ENCODE measurements at regions not wholly inside any gene's neighbourhood (a gene's known extent, or its start where the extent isn't known, plus 50 kb on each side); places are given as distances from the start of the nearest gene placed in this dataset.
A peak's percentile ranks its signal among the peaks of the same experiment; 100 is the strongest.

DNA sequence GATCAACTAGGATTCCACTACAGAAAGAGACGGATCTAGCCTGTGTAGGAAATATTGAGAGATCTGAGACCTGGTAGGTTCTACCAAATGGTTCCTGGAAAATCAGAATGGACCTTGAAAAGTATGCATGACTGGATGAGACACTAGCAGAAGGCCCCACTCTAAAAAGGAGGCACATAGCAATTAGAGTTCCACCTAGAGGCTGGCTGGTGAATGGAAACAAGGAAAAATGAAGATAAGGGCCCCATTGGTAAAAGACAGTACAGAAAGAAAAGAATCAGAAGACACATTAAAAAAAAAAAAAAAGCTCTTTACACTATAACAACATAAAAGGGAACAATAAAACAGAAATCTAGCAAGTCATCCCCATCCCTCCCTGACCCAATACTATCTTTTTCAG, 518.5 kb downstream of the NR2F1-AS1 start:
- no peak for DNase-seq (ENCODE audit: low read depth, low spot score)

- DNase-seq (ENCODE audit: low read depth, low spot score), result peak; percentile 10
These were observed 522.7 kb downstream of the NR2F1-AS1 start for GRCh38 chr5:93058309-93058708.

GRCh38 chr5:93057311-93057710, 523.7 kb downstream of the NR2F1-AS1 start:
- DNase-seq (ENCODE audit: low read depth, low spot score), result no peak

DNA sequence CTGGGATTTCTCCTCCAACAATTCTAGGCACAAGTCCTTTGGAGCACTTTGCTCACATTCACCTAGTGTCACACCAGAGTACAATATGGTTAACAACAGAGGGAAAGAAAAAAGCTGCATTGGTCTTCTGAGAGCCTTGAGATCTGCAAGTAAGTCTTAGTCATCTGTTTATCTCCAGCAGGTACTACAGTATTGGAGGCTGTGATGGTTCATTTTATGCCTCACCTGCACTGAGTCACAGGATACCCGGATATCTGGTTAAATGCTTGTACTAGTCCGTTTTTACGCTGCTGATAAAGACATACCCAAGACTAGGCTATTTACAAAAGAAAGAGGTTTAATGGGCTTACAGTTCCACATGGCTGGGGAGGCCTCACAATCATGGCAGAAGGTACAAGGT, 525.0 kb downstream of the NR2F1-AS1 start:
- no peak for DNase-seq (ENCODE audit: low read depth, low spot score)

DNA sequence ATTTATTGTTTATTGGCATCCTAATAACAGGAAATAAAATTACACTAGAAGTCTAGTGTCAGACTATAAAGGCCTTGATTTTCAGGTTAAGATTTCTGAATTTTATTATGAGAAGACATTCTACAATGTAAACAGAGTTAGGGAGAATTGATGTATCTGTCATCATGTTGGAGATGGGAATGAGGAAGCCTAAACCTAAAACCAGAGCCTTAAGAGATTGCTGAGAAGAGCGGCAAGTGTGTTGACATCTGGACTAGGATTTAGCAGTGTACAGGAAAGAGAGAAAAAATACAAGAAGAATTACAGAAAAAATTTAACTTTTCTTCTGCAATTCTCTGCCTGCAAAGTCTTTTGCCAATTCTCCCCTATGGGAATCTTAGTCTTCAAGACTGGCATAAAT, 525.5 kb downstream of the NR2F1-AS1 start:
- DNase-seq (ENCODE audit: low read depth, low spot score), result no peak

GRCh38 chr5:93054424-93055163, 526.4 kb downstream of the NR2F1-AS1 start:
- DNase-seq (ENCODE audit: low read depth, low spot score), result no peak

- peak; percentile 32 for DNase-seq (ENCODE audit: low read depth, low spot score)
These were observed 527.2 kb downstream of the NR2F1-AS1 start for GRCh38 chr5:93053825-93054224.

- no peak for DNase-seq (ENCODE audit: low read depth, low spot score)
These were observed 532.2 kb downstream of the NR2F1-AS1 start for GRCh38 chr5:93048858-93049257.

DNA sequence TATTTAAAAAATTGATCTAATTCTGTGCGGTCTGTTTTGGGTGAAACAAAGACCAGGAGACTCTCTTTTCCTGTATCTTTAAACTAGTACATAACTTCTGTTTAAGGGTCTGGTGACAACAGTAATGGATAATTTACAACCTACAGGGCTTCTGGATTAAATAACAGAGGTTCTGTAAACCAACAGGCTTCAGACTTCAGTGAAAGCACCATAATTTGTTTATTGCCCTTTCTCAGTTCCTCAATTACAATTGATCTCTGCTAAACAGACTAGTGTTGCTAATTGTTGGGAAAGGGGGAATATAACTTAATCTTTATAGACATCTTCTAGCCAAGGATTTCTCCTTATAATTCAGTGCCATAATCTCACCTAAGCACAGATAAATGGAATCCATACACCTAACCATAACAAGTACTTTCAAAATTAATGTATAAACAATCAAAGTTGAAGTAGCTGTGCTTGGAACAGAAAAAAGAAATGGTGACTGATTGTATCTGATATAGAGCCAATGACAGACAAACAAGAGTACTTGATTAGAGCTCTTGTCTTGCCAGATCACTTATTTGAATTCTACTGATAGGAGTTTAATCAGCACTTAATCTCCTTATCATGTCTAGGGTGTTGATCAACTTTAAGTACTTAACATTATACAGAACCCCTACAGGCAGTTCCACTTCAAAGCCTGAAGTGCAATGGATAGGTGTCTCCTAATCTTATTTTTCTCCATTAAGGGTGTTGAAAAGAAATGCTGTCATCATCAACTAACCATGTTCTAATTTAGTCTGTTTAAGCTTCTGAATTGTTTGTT, 536.0 kb downstream of the NR2F1-AS1 start:
- no peak for DNase-seq (ENCODE audit: low read depth, low spot score)

- DNase-seq (ENCODE audit: low read depth, low spot score), result no peak
These were observed 541.1 kb downstream of the NR2F1-AS1 start for GRCh38 chr5:93039888-93040287.

- DNase-seq (ENCODE audit: low read depth, low spot score), result no peak
These were observed 546.1 kb downstream of the NR2F1-AS1 start for GRCh38 chr5:93034621-93035590.

- no peak for DNase-seq (ENCODE audit: low read depth, low spot score)
These were observed 558.1 kb downstream of the NR2F1-AS1 start for GRCh38 chr5:93022796-93023447.

DNA sequence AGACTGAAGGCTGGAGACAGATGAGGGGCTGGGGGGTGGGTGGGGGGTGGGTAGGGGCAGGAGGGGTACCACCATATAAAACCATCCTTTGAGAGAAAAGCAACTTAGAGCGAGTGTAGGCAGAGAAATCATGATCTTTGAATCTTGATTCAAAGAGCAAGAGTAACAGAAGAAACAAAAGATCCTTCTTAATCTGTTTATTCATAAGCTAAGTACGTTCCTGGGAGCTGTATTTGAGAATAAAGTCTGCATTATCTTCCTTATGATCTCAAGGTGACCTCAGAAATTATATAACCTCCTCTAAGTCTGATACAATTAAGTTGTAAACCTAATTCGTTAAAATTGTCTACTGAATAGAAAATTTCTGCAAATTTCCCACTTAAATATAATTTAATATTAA, 558.8 kb downstream of the NR2F1-AS1 start:
- DNase-seq (ENCODE audit: low read depth, low spot score), result no peak

- DNase-seq (ENCODE audit: low read depth, low spot score), result no peak
These were observed 561.1 kb downstream of the NR2F1-AS1 start for GRCh38 chr5:93019896-93020295.

DNA sequence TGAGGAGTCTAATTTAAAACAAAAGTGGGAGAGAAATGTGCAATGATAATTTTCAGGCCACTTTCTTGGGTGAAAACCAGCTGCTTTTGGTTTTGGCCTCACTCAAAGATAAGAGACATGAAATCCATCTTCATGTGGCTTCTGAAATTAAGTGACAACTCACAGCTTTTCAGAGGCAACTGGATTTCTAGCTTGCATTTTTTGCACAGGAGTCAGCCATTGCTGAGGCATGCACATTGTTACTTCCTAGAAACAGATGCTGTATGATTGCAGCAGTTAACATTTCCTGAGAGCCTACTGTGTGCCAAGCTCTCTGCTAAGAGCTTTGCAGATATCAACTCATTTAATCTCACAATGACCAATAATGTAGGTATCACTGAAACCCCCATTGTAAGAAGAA, 562.6 kb downstream of the NR2F1-AS1 start:
- DNase-seq (ENCODE audit: low read depth, low spot score), result no peak

- peak; percentile 26 for DNase-seq (ENCODE audit: low read depth, low spot score)
These were observed 563.2 kb downstream of the NR2F1-AS1 start for GRCh38 chr5:93017849-93018248.

DNA sequence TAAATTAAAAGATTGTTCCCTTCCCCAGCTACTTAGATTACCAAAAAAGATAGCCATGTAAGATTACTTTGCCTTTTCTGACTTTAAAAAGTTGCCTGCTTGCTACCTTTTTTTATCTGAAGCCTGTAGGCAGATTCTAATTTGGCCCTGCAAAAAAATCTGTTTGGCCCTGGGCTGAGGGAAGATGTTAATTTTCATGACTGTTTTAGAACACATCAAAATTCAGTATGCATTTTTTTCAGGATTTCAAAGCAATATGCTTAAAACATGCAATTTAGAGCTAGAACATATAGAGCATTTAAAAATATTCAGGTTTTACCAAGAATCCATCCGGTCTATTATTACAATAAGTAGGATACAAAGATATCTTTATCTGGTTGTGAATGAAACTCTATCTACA, 563.6 kb downstream of the NR2F1-AS1 start:
- DNase-seq (ENCODE audit: low read depth, low spot score), result no peak

GRCh38 chr5:93010616-93011015, 570.4 kb downstream of the NR2F1-AS1 start:
- DNase-seq (ENCODE audit: low read depth, low spot score), result no peak

DNA sequence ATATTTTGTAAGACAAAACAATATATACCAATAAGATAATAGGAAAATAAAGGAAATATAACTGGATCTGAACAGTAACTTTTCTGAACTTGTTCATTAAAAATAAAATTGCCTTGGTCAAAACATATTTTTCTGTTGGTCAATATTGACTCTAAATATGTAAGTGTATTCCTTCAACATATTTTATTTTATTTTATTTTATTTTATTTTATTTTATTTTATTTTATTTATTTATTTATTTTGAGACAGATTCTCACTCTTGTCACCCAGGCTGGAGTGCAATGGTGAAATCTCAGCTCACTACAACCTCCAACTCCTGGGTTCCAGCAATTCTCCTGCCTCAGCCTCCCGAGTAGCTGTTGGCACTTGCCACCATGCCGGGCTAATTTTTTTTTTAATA, 571.0 kb downstream of the NR2F1-AS1 start:
- no peak for DNase-seq (ENCODE audit: low read depth, low spot score)

- DNase-seq (ENCODE audit: low read depth, low spot score), result no peak
These were observed 572.4 kb downstream of the NR2F1-AS1 start for GRCh38 chr5:93008502-93009207.

DNA sequence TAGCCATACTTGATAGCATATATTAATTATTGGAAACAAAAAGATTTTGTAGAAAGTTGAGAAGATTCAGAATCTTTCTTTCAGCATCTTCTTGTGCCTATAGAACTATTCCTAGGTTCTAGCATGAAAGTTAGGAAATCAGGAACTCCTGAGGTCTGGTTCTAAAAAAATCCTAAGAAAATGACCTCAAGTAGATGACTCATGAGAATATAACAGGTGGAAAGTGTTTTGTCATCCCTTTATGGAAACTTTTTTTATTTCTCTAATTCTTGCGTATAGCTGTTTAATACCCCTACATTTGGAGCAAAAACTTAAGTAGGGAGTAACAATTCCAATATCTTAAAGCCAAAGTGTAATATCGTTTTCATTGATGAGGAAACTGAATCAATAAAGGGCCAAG, 574.1 kb downstream of the NR2F1-AS1 start:
- DNase-seq (ENCODE audit: low read depth, low spot score), result no peak
